WERI-Rb-1 (cell line): ENCODE measurements at regions not wholly inside any gene's neighbourhood (a gene's known extent, or its start where the extent isn't known, plus 50 kb on each side); places are given as distances from the start of the nearest gene placed in this dataset.

ENCODE experiments used
- DNase-seq: peaks from one replicate; pipeline ENCODE4 v3.0.0-alpha.2; 2020
- H3K27ac ChIP-seq: fragments of 250-450 bp; sonication (Bioruptor Pico); 2 replicates; pipeline ENCODE4 v1.5.1; 2020; ENCODE audit warnings: mild to moderate bottlenecking, moderate library complexity
- H3K27me3 ChIP-seq: fragments of 250-450 bp; sonication (Bioruptor Pico); 2 replicates; pipeline ENCODE4 v1.5.1; 2021; ENCODE audit warnings: mild to moderate bottlenecking, low read depth, moderate library complexity; ENCODE audit not compliant: insufficient read depth, severe bottlenecking
- H3K36me3 ChIP-seq: fragments of 250-450 bp; sonication (Bioruptor Pico); 2 replicates; pipeline ENCODE4 v1.5.1; 2020; ENCODE audit warnings: mild to moderate bottlenecking, moderate library complexity
- H3K4me3 ChIP-seq: 2 replicates; pipeline ENCODE4 v1.5.1; 2011; ENCODE audit warnings: low read depth, mild to moderate bottlenecking, control low read depth, low read length
- H3K9me3 ChIP-seq: fragments of 250-450 bp; sonication (Bioruptor Pico); 2 replicates; pipeline ENCODE4 v1.5.1; 2021; ENCODE audit warnings: mild to moderate bottlenecking, moderate library complexity; ENCODE audit not compliant: severe bottlenecking
- CTCF ChIP-seq: IDR thresholded peaks from 2 replicates; pipeline ENCODE4 v1.5.1; 2011; ENCODE audit warnings: low read depth, mild to moderate bottlenecking, control low read depth, inconsistent platforms, low read length

GRCh38 chr15:38878026-38878425 is 313.4 kb upstream of the RASGRP1 start:
- DNase-seq: no peak
- Histone ChIP-seq H3K27ac (no peak overlapping the region), H3K27me3 (no peaks in the 10 kb centered on the region), H3K4me3 (no peak overlapping the region), H3K36me3 (no peaks in the 10 kb centered on the region), H3K9me3 (no peaks in the 10 kb centered on the region)
- no peak for TF ChIP-seq CTCF

GRCh38 chr15:38878926-38879325 is 314.3 kb upstream of the RASGRP1 start:
- no peak overlapping the region for H3K4me3 ChIP-seq
- no peaks in the 10 kb centered on the region for H3K9me3 ChIP-seq

DNA sequence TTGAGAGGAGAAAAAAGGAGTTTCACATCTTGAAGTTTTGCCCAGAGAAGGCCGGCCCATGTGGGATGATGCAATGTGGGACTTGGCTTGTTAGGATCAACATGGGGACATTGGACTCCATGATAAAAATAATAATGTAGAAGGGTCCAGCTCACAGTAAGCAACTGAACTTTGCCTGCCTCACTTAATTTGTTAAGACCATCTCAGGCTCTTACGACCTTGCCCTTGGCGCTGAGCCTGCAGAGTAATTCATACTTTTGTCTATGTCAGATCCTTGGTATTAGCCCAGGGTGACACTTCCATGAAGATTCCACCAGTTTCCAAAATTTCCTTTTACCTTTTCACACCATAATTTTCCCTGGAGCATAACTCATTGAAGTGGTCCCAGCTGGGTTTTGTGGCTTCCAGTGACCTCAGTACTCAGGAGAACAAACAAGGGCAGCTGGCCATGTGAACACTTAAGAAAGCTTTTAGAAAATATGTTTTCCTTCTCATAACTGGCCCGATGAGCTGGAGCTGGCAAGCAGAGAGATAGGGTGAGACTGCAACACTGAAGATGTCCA is 315.4 kb upstream of the RASGRP1 start:
- Histone ChIP-seq H3K9me3 (no peaks in the 10 kb centered on the region), H3K4me3 (no peak overlapping the region), H3K36me3 (no peaks in the 10 kb centered on the region), H3K27ac (no peak overlapping the region), H3K27me3 (no peaks in the 10 kb centered on the region)
- TF ChIP-seq CTCF: no peak
- DNase-seq: no peak

More at GRCh38 chr15:38878926-38879325, 314.3 kb upstream of the RASGRP1 start:
- Histone ChIP-seq H3K27ac (no peak overlapping the region), H3K27me3 (no peaks in the 10 kb centered on the region), H3K36me3 (no peaks in the 10 kb centered on the region)
- TF ChIP-seq CTCF: no peak
- no peak for DNase-seq

GRCh38 chr15:38882221-38882620 is 317.6 kb upstream of the RASGRP1 start:
- no peak overlapping the region for H3K4me3 ChIP-seq
- H3K9me3 ChIP-seq: no peaks in the 10 kb centered on the region
- no peak for DNase-seq
- H3K36me3 ChIP-seq: no peaks in the 10 kb centered on the region
- no peak overlapping the region for H3K27ac ChIP-seq
- H3K27me3 ChIP-seq: no peaks in the 10 kb centered on the region
- no peak for TF ChIP-seq CTCF

GRCh38 chr15:38883987-38884386 is 319.4 kb upstream of the RASGRP1 start:
- Histone ChIP-seq H3K27ac (no peak overlapping the region), H3K4me3 (no peak overlapping the region), H3K36me3 (no peaks in the 10 kb centered on the region), H3K27me3 (no peaks in the 10 kb centered on the region), H3K9me3 (no peaks in the 10 kb centered on the region)
- DNase-seq: no peak
- TF ChIP-seq CTCF: no peak

- no peak for TF ChIP-seq CTCF
- Histone ChIP-seq H3K27ac (no peak overlapping the region), H3K27me3 (no peaks in the 10 kb centered on the region), H3K4me3 (no peak overlapping the region), H3K36me3 (no peaks in the 10 kb centered on the region), H3K9me3 (no peaks in the 10 kb centered on the region)
- no peak for DNase-seq
These were observed 320.4 kb upstream of the RASGRP1 start for GRCh38 chr15:38885001-38885400.
